OCI-LY7 (cell line): ENCODE measurements at regions not wholly inside any gene's neighbourhood (a gene's known extent, or its start where the extent isn't known, plus 50 kb on each side); places are given as distances from the start of the nearest gene placed in this dataset.

Source experiments
- BruUV-seq: library from RNA; stranded (reverse); fragments of 400-500 nt; replicated peaks from 2 replicates; lab custom pipeline; 2021; lab: Mats Ljungman, UMichigan
- CTCF ChIA-PET: fragments of 300-600 bp; sonication (Branson Sonifier 250); formaldehyde crosslinking; loops from one replicate; lab custom pipeline; 2022; ENCODE audit warnings: antibody characterized with exemption; ENCODE audit not compliant: unreplicated experiment; lab: Charles Lee
- POLR2A ChIA-PET: fragments of 300-600 bp; sonication (Branson Sonifier 250); formaldehyde crosslinking; loops from one replicate; lab custom pipeline; 2022; ENCODE audit warnings: antibody characterized with exemption; lab: Charles Lee
- DNase-seq: peaks from one replicate; pipeline ENCODE4 v3.0.0-alpha.2; 2015; ENCODE audit warnings: low spot score
- H2AFZ ChIP-seq: fragments of 200-600 bp; sonication (generic), shearing (Covaris generic); 2 replicates; pipeline ENCODE4 v1.6.1; 2014; ENCODE audit warnings: mild to moderate bottlenecking, antibody characterized with exemption, low read length, moderate library complexity
- H3K27ac ChIP-seq: fragments of 200-600 bp; sonication (generic); 2 replicates; pipeline ENCODE4 v1.5.1; 2014; ENCODE audit warnings: mixed run types, low read depth, mild to moderate bottlenecking, moderate library complexity, low read length, inconsistent platforms; ENCODE audit not compliant: poor library complexity, severe bottlenecking
- H3K36me3 ChIP-seq: fragments of 200-600 bp; sonication (generic); 2 replicates; pipeline ENCODE4 v1.6.1; 2014; ENCODE audit warnings: mild to moderate bottlenecking, antibody characterized with exemption, low read length, moderate library complexity, mixed read lengths; ENCODE audit not compliant: insufficient read depth
- H3K4me1 ChIP-seq: fragments of 200-600 bp; sonication (generic); 2 replicates; pipeline ENCODE4 v1.5.1; 2014; ENCODE audit warnings: mild to moderate bottlenecking, low read length; ENCODE audit not compliant: insufficient read depth, poor library complexity, severe bottlenecking
- H3K4me2 ChIP-seq: fragments of 200-600 bp; sonication (generic); 2 replicates; pipeline ENCODE4 v1.6.1; 2014; ENCODE audit warnings: mild to moderate bottlenecking, low read length
- H3K4me3 ChIP-seq: fragments of 200-600 bp; sonication (generic); 2 replicates; pipeline ENCODE4 v1.5.1; 2014; ENCODE audit warnings: mild to moderate bottlenecking, low read depth, low read length; ENCODE audit not compliant: poor library complexity, severe bottlenecking
- H3K79me2 ChIP-seq: fragments of 200-600 bp; sonication (generic); 2 replicates; pipeline ENCODE4 v1.6.1; 2016; ENCODE audit warnings: low read depth, mild to moderate bottlenecking, low read length, moderate library complexity, mixed read lengths; ENCODE audit not compliant: insufficient read depth
- H3K9me2 ChIP-seq: fragments of 200-600 bp; sonication (generic); 2 replicates; pipeline ENCODE4 v1.6.1; 2016; ENCODE audit warnings: mild to moderate bottlenecking, low read length, mixed read lengths; ENCODE audit not compliant: insufficient read depth
- H3K9me3 ChIP-seq: fragments of 200-600 bp; sonication (generic); 2 replicates; pipeline ENCODE4 v1.6.1; 2014; ENCODE audit warnings: mild to moderate bottlenecking, mixed run types, low read length, mixed read lengths
- H4K20me1 ChIP-seq: fragments of 200-600 bp; sonication (generic); 2 replicates; pipeline ENCODE4 v1.6.1; 2014; ENCODE audit warnings: mild to moderate bottlenecking, antibody characterized with exemption, low read length, moderate library complexity, mixed read lengths; ENCODE audit not compliant: insufficient read depth
- CTCF ChIP-seq: fragments of 200-600 bp; sonication (generic); conservative IDR thresholded peaks from 2 replicates; pipeline ENCODE4 v1.5.1; 2014; ENCODE audit warnings: mild to moderate bottlenecking, antibody characterized with exemption, low read length, moderate library complexity, mixed read lengths
- EZH2phosphoT487 ChIP-seq: fragments of 200-600 bp; sonication (generic); IDR thresholded peaks from 2 replicates; pipeline ENCODE4 v1.6.1; 2018; ENCODE audit warnings: low read depth, borderline replicate concordance, mild to moderate bottlenecking, mixed run types, antibody characterized with exemption, low read length, moderate library complexity, mixed read lengths
- intact Hi-C: fragments of 100-400 bp; cut with micrococcal nuclease; formaldehyde crosslinking; loops from one replicate; pipeline ENCODE4 v1.10.0; 2022; ENCODE audit not compliant: unreplicated experiment

DNA sequence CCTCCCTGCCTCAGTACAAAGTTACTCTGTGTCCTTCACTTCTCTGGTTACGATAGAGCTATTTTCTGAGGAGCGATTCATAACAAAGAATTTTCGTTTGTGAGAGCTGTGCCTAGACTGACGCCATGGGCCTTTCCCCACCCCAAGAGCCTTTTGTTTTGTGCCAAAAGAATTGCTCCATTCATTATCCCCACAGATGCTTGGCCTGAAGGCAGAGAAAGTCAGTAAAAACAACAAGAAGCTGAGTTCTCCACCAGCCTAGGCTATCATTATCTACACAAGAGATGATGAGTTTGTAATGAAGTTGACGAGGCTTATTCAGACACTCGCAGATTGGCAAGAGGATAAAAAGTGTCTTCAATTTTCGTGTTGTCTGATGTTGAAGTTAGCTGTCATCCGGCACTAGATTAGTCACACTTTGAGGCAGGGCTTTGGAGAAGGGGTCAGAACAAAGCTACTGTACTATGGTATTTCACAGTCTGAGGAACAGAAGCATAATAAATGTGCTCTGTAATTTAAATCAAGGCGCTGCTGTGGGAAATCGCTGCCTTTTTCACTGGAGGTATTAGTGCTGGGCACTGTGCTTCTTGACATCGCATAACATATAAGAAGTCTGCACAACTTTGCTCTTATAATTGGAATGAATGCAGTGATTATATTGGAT is 278.4 kb upstream of the FIGN start:
- Histone ChIP-seq H4K20me1 (no peaks in the 10 kb centered on the region), H2AFZ (no peak overlapping the region), H3K4me3 (no peak overlapping the region), H3K9me3 (no peaks in the 10 kb centered on the region), H3K36me3 (no peaks in the 10 kb centered on the region), H3K4me2 (no peak overlapping the region), H3K27ac (no peak overlapping the region), H3K9me2 (no peaks in the 10 kb centered on the region), H3K79me2 (no peaks in the 10 kb centered on the region), H3K4me1 (no peaks in the 10 kb centered on the region)
- BruUV-seq = no TSS peak
- DNase-seq = no peak
- intact Hi-C loops = no loop called here
- no peak for TF ChIP-seq CTCF
- no peak for TF ChIP-seq EZH2phosphoT487
- POLR2A ChIA-PET = interaction anchor here (0.5 to 2.3 kb wide), 3 partner anchors 8 to 1513 kb away, joined by 3 to 5 read pairs (median 5); no protein-coding TSS in a partner anchor
- CTCF ChIA-PET = no interaction called here

- H3K4me1 ChIP-seq = no peaks in the 10 kb centered on the region
- H3K4me2 ChIP-seq = no peak overlapping the region
- no peaks in the 10 kb centered on the region for H3K36me3 ChIP-seq
- H4K20me1 ChIP-seq = no peaks in the 10 kb centered on the region
- ChIA-PET POLR2A (interaction anchor here (0.6 to 1.4 kb wide), 3 partner anchors 9 to 540 kb away, joined by 3 to 9 read pairs (median 9); no protein-coding TSS in a partner anchor), CTCF (no interaction called here)
- no TSS peak for BruUV-seq
- no peaks in the 10 kb centered on the region for H3K9me2 ChIP-seq
- H3K27ac ChIP-seq = no peak overlapping the region
- intact Hi-C loops = no loop called here
- DNase-seq = no peak
- no peaks in the 10 kb centered on the region for H3K79me2 ChIP-seq
- no peak overlapping the region for H2AFZ ChIP-seq
- TF ChIP-seq EZH2phosphoT487 (no peak), CTCF (no peak)
- H3K4me3 ChIP-seq = no peak overlapping the region
- H3K9me3 ChIP-seq = no peaks in the 10 kb centered on the region
Observed at GRCh38 chr2:164012581-164012980, 276.8 kb upstream of the FIGN start.

DNA sequence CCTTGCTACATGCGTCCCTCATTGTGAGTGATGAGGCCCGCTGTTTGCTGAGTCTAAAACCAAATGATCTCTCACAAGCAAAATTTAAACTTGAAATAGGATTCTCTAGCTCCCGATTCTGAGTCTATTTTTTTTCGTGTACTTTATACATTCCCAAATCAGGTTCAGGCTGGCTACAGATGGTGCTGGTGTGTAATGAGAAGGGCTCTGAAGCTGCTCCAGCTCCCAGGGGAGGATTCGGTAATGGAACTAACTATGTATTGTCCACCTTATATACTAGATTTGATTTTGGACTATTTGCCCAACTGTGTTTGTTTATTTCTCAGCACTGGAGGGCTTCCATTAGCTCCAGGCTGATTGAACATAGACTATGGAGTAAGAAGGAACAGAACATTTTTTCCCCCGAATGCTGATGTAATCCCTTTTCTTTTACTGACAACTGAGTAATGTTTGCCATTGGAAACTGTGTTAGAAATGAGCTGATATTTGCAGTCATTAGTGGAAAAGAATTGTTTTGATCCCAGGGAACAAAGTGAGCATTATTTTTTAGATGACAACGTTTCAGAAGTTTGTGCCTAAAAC is 274.0 kb upstream of the FIGN start:
- POLR2A ChIA-PET = interaction anchor here (0.6 kb wide), 2 partner anchors 315 to 1566 kb away, joined by 3 read pairs; no protein-coding TSS in a partner anchor
- Histone ChIP-seq H3K4me3 (no peak overlapping the region), H3K4me2 (no peak overlapping the region), H2AFZ (no peak overlapping the region), H4K20me1 (no peaks in the 10 kb centered on the region), H3K79me2 (no peaks in the 10 kb centered on the region), H3K4me1 (no peaks in the 10 kb centered on the region), H3K27ac (no peak overlapping the region), H3K36me3 (no peaks in the 10 kb centered on the region), H3K9me2 (no peaks in the 10 kb centered on the region), H3K9me3 (no peaks in the 10 kb centered on the region)
- TF ChIP-seq CTCF = no peak
- no peak for TF ChIP-seq EZH2phosphoT487
- BruUV-seq = no TSS peak
- CTCF ChIA-PET = no interaction called here
- intact Hi-C loops = no loop called here
- no peak for DNase-seq
